ENCODE measurements at regions not wholly inside any gene's neighbourhood (a gene's known extent, or its start where the extent isn't known, plus 50 kb on each side); places are given as distances from the start of the nearest gene placed in this dataset.

DNA sequence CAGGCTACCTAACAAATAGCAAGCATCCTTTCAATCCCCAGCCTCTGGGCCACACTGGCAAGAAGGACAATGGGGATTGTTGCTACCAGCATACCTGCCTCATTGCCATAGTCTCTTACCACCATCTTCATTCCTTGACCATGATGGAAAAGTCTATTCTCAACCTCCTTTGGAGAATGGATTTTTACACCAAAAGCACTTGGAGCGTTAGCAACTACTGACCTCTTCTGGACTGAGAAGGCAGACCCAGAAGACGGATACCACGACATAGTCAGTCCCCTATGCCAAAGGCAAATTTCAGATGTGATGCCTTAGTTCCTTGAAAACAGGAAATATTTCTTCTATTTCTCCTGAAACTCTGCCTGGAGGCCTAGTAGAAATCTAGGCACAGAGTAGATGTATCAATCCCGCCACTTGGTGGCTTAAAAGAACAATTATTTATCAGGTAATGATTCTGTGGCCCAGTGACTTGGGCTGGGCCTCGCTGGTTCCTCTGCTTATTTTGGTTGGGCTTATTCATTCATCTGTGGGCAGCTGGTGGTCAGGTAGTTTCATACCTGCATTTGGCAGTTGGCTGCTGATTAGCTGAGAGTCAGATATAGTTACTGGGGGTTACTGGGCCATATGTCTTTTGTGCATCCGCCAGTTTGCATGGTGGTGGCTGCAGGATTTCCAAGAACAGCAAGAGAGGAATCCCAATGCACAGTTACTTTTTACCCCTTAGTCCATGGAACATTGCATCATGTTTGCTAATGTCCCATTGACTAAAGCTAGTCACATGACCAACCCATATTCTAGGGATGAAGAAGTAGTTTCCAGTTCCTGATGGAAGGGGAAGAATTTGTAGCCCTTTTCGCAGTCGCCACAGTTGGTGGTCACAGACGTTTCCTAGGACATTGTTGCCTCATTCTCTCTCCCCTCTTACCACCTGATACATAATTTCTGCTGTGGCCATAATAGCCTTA is 75.2 kb downstream of the DHCR7 start:
- TF ChIP-seq CTCF (IDR thresholded peaks at IDR 0.05; ENCODE audit: borderline replicate concordance, extremely low read depth, low read length, poor library complexity, severe bottlenecking) (peak; percentile 23), EZH2 (IDR thresholded peaks at IDR 0.05; ENCODE audit: borderline replicate concordance, low read depth, low read length, severe bottlenecking) (no peak)
